Body of pancreas (tissue), 4 donors: ENCODE measurements at regions not wholly inside any gene's neighbourhood (a gene's known extent, or its start where the extent isn't known, plus 50 kb on each side); places are given as distances from the start of the nearest gene placed in this dataset.

ENCODE experiments used
- CTCF ChIP-seq, 7 experiments: fragments of 450-650 bp in 4 of 7; fragments of 200-600 bp in 3 of 7; sonication (generic) in 3 of 7; IDR thresholded peaks; one replicate each; pipeline ENCODE4 v1.5.1; 2016 to 2019; ENCODE audit warnings: antibody characterized with exemption in 7 of 7
- POLR2A ChIP-seq, 3 donors: fragments of 450-650 bp; IDR thresholded peaks; one replicate each; pipeline ENCODE4 v1.6.1; 2016; ENCODE audit warnings: antibody characterized with exemption in 3 of 3, mild to moderate bottlenecking in 2 of 3

GRCh38 chr3:116836286-116836685, 126.7 kb downstream of the TUSC7 start:
- no peak for TF ChIP-seq CTCF (IDR thresholded peaks at IDR 0.05)
- TF ChIP-seq POLR2A (IDR thresholded peaks at IDR 0.05), result no peak
